ENCODE measurements at regions not wholly inside any gene's neighbourhood (a gene's known extent, or its start where the extent isn't known, plus 50 kb on each side); places are given as distances from the start of the nearest gene placed in this dataset.
A peak's percentile ranks its signal among the peaks of the same experiment; 100 is the strongest.

GRCh38 chr2:177147834-177148445 lies 64.7 kb upstream of the HNRNPA3 start:
- DNase-seq = peak; percentile 31
- H3K27me3 ChIP-seq (ENCODE audit: control insufficient read depth, insufficient read depth, low read length) = peaks cover 12% of the 10 kb centered on the region

GRCh38 chr2:177148477-177149154 lies 64.0 kb upstream of the HNRNPA3 start:
- Histone ChIP-seq H3K4me3 (ENCODE audit: low read length) (peak overlapping the region; percentile 30), H3K9me3 (replicated peaks; ENCODE audit: control insufficient read depth, low read depth, low read length) (no peaks in the 10 kb centered on the region), H3K27me3 (ENCODE audit: control insufficient read depth, insufficient read depth, low read length) (peaks cover 12% of the 10 kb centered on the region), H3K27ac (ENCODE audit: low read length) (no peak overlapping the region), H3K4me1 (ENCODE audit: control insufficient read depth, insufficient read depth, low read length) (peaks cover 3% of the 10 kb centered on the region), H3K36me3 (ENCODE audit: control insufficient read depth, insufficient read depth, low read length) (no peaks in the 10 kb centered on the region)
- DNase-seq = peak; percentile 90
- 7% methylated on average over 9 of the region's 25 CpGs for WGBS (ENCODE audit: insufficient coverage)

More at GRCh38 chr2:177147834-177148445, 64.7 kb upstream of the HNRNPA3 start:
- Histone ChIP-seq H3K9me3 (replicated peaks; ENCODE audit: control insufficient read depth, low read depth, low read length) (no peaks in the 10 kb centered on the region), H3K4me3 (ENCODE audit: low read length) (no peak overlapping the region), H3K4me1 (ENCODE audit: control insufficient read depth, insufficient read depth, low read length) (peaks cover 3% of the 10 kb centered on the region), H3K27ac (ENCODE audit: low read length) (no peak overlapping the region), H3K36me3 (ENCODE audit: control insufficient read depth, insufficient read depth, low read length) (no peaks in the 10 kb centered on the region)
- WGBS (ENCODE audit: insufficient coverage) = 56% methylated on average over 10 of the region's 13 CpGs

GRCh38 chr2:177149155-177149503 lies 63.5 kb upstream of the HNRNPA3 start:
- no peaks in the 10 kb centered on the region for H3K9me3 ChIP-seq (replicated peaks; ENCODE audit: control insufficient read depth, low read depth, low read length)
- H3K36me3 ChIP-seq (ENCODE audit: control insufficient read depth, insufficient read depth, low read length) = no peaks in the 10 kb centered on the region
- peaks cover 11% of the 10 kb centered on the region for H3K27me3 ChIP-seq (ENCODE audit: control insufficient read depth, insufficient read depth, low read length)
- no peak for DNase-seq
- no peak overlapping the region for H3K27ac ChIP-seq (ENCODE audit: low read length)
- peaks cover 3% of the 10 kb centered on the region for H3K4me1 ChIP-seq (ENCODE audit: control insufficient read depth, insufficient read depth, low read length)
- WGBS (ENCODE audit: insufficient coverage) = no CpG with 5 or more reads among the region's 1 CpG
- no peak overlapping the region for H3K4me3 ChIP-seq (ENCODE audit: low read length)

DNA sequence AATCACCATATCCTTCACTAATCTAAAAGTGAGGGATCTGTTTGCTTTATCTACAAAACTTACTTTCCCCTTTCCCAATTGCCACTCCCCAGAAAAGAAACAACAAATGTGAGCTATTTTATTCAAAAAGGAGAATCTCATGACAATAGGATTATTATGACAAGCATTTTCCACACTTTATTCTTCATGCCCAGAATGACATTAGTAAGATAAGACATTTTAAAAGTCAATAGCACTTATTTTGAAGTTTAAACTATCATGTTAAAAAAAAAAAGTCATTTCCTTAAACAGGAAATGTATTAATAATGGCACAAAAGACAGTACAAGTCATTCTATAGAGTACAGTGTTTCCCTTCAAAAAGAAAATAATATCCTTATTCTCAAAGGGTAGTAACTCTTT lies 58.8 kb upstream of the HNRNPA3 start:
- peaks cover 1% of the 10 kb centered on the region for H3K27me3 ChIP-seq (ENCODE audit: control insufficient read depth, insufficient read depth, low read length)
- no peak for DNase-seq

GRCh38 chr2:177154809-177155208 lies 57.8 kb upstream of the HNRNPA3 start:
- no peaks in the 10 kb centered on the region for H3K9me3 ChIP-seq (replicated peaks; ENCODE audit: control insufficient read depth, low read depth, low read length)
- H3K27me3 ChIP-seq (ENCODE audit: control insufficient read depth, insufficient read depth, low read length) = no peaks in the 10 kb centered on the region
- H3K4me3 ChIP-seq (ENCODE audit: low read length) = no peak overlapping the region
- H3K36me3 ChIP-seq (ENCODE audit: control insufficient read depth, insufficient read depth, low read length) = no peaks in the 10 kb centered on the region
- no peaks in the 10 kb centered on the region for H3K4me1 ChIP-seq (ENCODE audit: control insufficient read depth, insufficient read depth, low read length)
- WGBS (ENCODE audit: insufficient coverage) = no CpG with 5 or more reads among the region's 1 CpG
- DNase-seq = no peak
- H3K27ac ChIP-seq (ENCODE audit: low read length) = no peak overlapping the region

More for the DNA sequence above, 58.8 kb upstream of the HNRNPA3 start:
- H3K4me1 ChIP-seq (ENCODE audit: control insufficient read depth, insufficient read depth, low read length) = no peaks in the 10 kb centered on the region
- no peak overlapping the region for H3K4me3 ChIP-seq (ENCODE audit: low read length)
- no peaks in the 10 kb centered on the region for H3K36me3 ChIP-seq (ENCODE audit: control insufficient read depth, insufficient read depth, low read length)
- H3K27ac ChIP-seq (ENCODE audit: low read length) = no peak overlapping the region
- H3K9me3 ChIP-seq (replicated peaks; ENCODE audit: control insufficient read depth, low read depth, low read length) = no peaks in the 10 kb centered on the region

- no CpG with 5 or more reads among the region's 1 CpG for WGBS (ENCODE audit: insufficient coverage)
- H3K9me3 ChIP-seq (replicated peaks; ENCODE audit: control insufficient read depth, low read depth, low read length) = no peaks in the 10 kb centered on the region
- no peaks in the 10 kb centered on the region for H3K36me3 ChIP-seq (ENCODE audit: control insufficient read depth, insufficient read depth, low read length)
- DNase-seq = no peak
- H3K4me1 ChIP-seq (ENCODE audit: control insufficient read depth, insufficient read depth, low read length) = no peaks in the 10 kb centered on the region
- no peak overlapping the region for H3K27ac ChIP-seq (ENCODE audit: low read length)
- H3K27me3 ChIP-seq (ENCODE audit: control insufficient read depth, insufficient read depth, low read length) = no peaks in the 10 kb centered on the region
- H3K4me3 ChIP-seq (ENCODE audit: low read length) = no peak overlapping the region
Measured at GRCh38 chr2:177155631-177156030, 57.0 kb upstream of the HNRNPA3 start.

DNA sequence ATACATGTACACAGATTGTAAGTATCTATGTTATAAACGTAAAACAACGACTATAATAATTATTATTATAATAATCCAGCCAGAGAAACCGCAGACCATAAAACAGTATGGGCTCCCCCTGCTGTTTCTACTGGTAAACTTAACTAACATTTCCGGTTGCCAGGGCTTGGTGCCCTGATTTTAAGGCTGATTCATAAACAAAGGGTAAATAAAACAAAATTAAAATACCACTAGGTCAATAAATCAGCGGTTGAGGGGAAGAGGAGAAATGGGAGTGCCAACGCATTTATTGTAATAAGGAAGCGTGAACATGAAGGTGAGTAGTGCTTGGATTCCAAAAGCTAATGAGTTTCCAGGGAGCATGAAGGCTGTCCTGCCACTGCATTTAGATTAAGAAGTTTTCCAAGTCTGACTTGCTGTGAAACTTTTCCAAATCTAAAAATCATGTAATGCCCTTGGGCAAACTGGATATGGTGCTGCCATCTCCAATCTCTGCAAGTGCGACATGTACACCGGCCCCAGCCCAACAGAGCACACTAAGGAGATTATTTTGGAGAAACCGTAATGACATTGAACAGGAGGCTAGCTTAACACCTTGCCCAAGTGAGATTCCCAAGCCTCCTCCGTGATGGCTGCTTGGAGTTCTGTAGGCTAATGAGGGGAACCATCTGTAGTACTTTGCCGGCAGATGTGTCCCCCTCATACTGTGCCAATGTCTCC lies 50.7 kb upstream of the HNRNPA3 start:
- Histone ChIP-seq H3K27me3 (ENCODE audit: control insufficient read depth, insufficient read depth, low read length) (no peaks in the 10 kb centered on the region), H3K4me3 (ENCODE audit: low read length) (no peak overlapping the region), H3K27ac (ENCODE audit: low read length) (no peak overlapping the region), H3K4me1 (ENCODE audit: control insufficient read depth, insufficient read depth, low read length) (peaks cover 11% of the 10 kb centered on the region), H3K9me3 (replicated peaks; ENCODE audit: control insufficient read depth, low read depth, low read length) (no peaks in the 10 kb centered on the region), H3K36me3 (ENCODE audit: control insufficient read depth, insufficient read depth, low read length) (no peaks in the 10 kb centered on the region)
- DNase-seq = peak; percentile 57
- WGBS (ENCODE audit: insufficient coverage) = 65% methylated on average over 5 of the region's 12 CpGs
